Thyroid gland (tissue), 4 donors: ENCODE measurements at regions not wholly inside any gene's neighbourhood (a gene's known extent, or its start where the extent isn't known, plus 50 kb on each side); places are given as distances from the start of the nearest gene placed in this dataset.

ENCODE experiments used
- DNase-seq, 2 donors: peaks; one replicate each; pipeline ENCODE4 v3.0.0-alpha.2; 2019
- H3K27ac ChIP-seq, 3 donors: fragments of 200-600 bp; sonication (generic); 1 replicate in 2 of 3; 2 replicates in 1 of 3; pipeline ENCODE4 v1.5.1; 2016 to 2019; ENCODE audit warnings: mild to moderate bottlenecking in 1 of 3, moderate library complexity in 1 of 3
- H3K27me3 ChIP-seq: fragments of 200-600 bp; sonication (generic); one replicate; pipeline ENCODE4 v1.5.1; 2019
- H3K36me3 ChIP-seq, 2 donors: fragments of 200-600 bp; sonication (generic); one replicate each; pipeline ENCODE4 v1.5.1; 2016 to 2019
- H3K4me1 ChIP-seq, 2 donors: fragments of 200-600 bp; sonication (generic); one replicate each; pipeline ENCODE4 v1.5.1; 2017 to 2019
- H3K4me3 ChIP-seq, 3 donors: fragments of 200-600 bp; sonication (generic); replicated peaks in 1 of 3; 1 replicate in 2 of 3; 2 replicates in 1 of 3; pipeline ENCODE4 v1.5.1; 2016; ENCODE audit warnings: mild to moderate bottlenecking in 1 of 3
- H3K9me3 ChIP-seq: fragments of 200-600 bp; sonication (generic); one replicate; pipeline ENCODE4 v1.5.1; 2017
- CTCF ChIP-seq, 6 experiments: fragments of 200-600 bp in 3 of 6; fragments of 450-650 bp in 3 of 6; sonication (generic) in 3 of 6; IDR thresholded peaks; one replicate each; pipeline ENCODE4 v1.5.1; 2016 to 2019; ENCODE audit warnings: antibody characterized with exemption in 6 of 6, mild to moderate bottlenecking in 2 of 6, inconsistent platforms in 1 of 6, moderate library complexity in 1 of 6
- POLR2A ChIP-seq, 2 donors: fragments of 450-650 bp; IDR thresholded peaks; one replicate each; pipeline ENCODE4 v1.6.1; 2017; ENCODE audit warnings: antibody characterized with exemption in 2 of 2, mild to moderate bottlenecking in 2 of 2, moderate library complexity in 1 of 2
- WGBS, 2 donors: methylation state at CpG; one replicate each; pipeline ENCODE4 v1.1.5; 2017; 5-methylcytosine and 5-hydroxymethylcytosine counted together
- intact Hi-C: fragments of 100-400 bp; cut with DNase I; formaldehyde crosslinking; loops from one replicate; pipeline ENCODE4 v1.15.1; 2023

- no peak overlapping the region for H3K27ac ChIP-seq
- TF ChIP-seq POLR2A (IDR thresholded peaks at IDR 0.05) (no peak), CTCF (IDR thresholded peaks at IDR 0.05) (no peak)
- no peaks in the 10 kb centered on the region for H3K36me3 ChIP-seq
- WGBS, 2 donors = 66 to 72% methylated on average over 2 of the region's 2 CpGs
- no peaks in the 10 kb centered on the region for H3K9me3 ChIP-seq
- intact Hi-C loops = no loop called here
- no peak overlapping the region for H3K4me3 ChIP-seq
- H3K27me3 ChIP-seq = no peaks in the 10 kb centered on the region
- no peaks in the 10 kb centered on the region for H3K4me1 ChIP-seq
- no peak for DNase-seq
Observed at GRCh38 chr12:30046376-30046775, 262.6 kb upstream of the TMTC1 start.

GRCh38 chr12:30045171-30045570 lies 261.4 kb upstream of the TMTC1 start:
- no peak for DNase-seq
- Histone ChIP-seq H3K36me3 (no peaks in the 10 kb centered on the region), H3K4me3 (no peak overlapping the region), H3K9me3 (no peaks in the 10 kb centered on the region), H3K27me3 (no peaks in the 10 kb centered on the region), H3K4me1 (no peaks in the 10 kb centered on the region), H3K27ac (no peak overlapping the region)
- intact Hi-C loops = no loop called here
- 72 to 78% methylated on average over 1 of the region's 1 CpG for WGBS, 2 donors
- TF ChIP-seq CTCF (IDR thresholded peaks at IDR 0.05) = no peak
- TF ChIP-seq POLR2A (IDR thresholded peaks at IDR 0.05) = no peak

- Histone ChIP-seq H3K27me3 (no peaks in the 10 kb centered on the region), H3K9me3 (no peaks in the 10 kb centered on the region), H3K4me3 (no peak overlapping the region), H3K27ac (no peak overlapping the region), H3K4me1 (no peaks in the 10 kb centered on the region), H3K36me3 (no peaks in the 10 kb centered on the region)
- WGBS, 2 donors = 87% methylated on average over 4 of the region's 4 CpGs
- TF ChIP-seq POLR2A (IDR thresholded peaks at IDR 0.05) (no peak), CTCF (IDR thresholded peaks at IDR 0.05) (no peak)
- no peak for DNase-seq
- intact Hi-C loops = no loop called here
Observed at GRCh38 chr12:30044206-30044605, 260.5 kb upstream of the TMTC1 start.

GRCh38 chr12:30043151-30043847 lies 259.6 kb upstream of the TMTC1 start:
- no peak for TF ChIP-seq CTCF (IDR thresholded peaks at IDR 0.05)
- no peak for TF ChIP-seq POLR2A (IDR thresholded peaks at IDR 0.05)
- H3K36me3 ChIP-seq = no peaks in the 10 kb centered on the region
- H3K27me3 ChIP-seq = no peaks in the 10 kb centered on the region
- WGBS, 2 donors = 84 to 87% methylated on average over 6 of the region's 6 CpGs
- intact Hi-C loops = no loop called here
- DNase-seq = no peak
- no peaks in the 10 kb centered on the region for H3K9me3 ChIP-seq
- no peak overlapping the region for H3K4me3 ChIP-seq
- no peak overlapping the region for H3K27ac ChIP-seq
- H3K4me1 ChIP-seq = no peaks in the 10 kb centered on the region

- Histone ChIP-seq H3K4me3 (no peak overlapping the region), H3K9me3 (no peaks in the 10 kb centered on the region), H3K4me1 (no peaks in the 10 kb centered on the region), H3K27ac (no peak overlapping the region), H3K27me3 (no peaks in the 10 kb centered on the region), H3K36me3 (no peaks in the 10 kb centered on the region)
- intact Hi-C loops = no loop called here
- TF ChIP-seq POLR2A (IDR thresholded peaks at IDR 0.05) (no peak), CTCF (IDR thresholded peaks at IDR 0.05) (no peak)
- DNase-seq = no peak
- 64 to 78% methylated on average over 2 of the region's 2 CpGs for WGBS, 2 donors
Observed at GRCh38 chr12:30041096-30041495, 257.4 kb upstream of the TMTC1 start.
